ENCODE measurements at regions not wholly inside any gene's neighbourhood (a gene's known extent, or its start where the extent isn't known, plus 50 kb on each side); places are given as distances from the start of the nearest gene placed in this dataset.
A peak's percentile ranks its signal among the peaks of the same experiment; 100 is the strongest.

GRCh38 chr18:46297124-46297523, 192.9 kb downstream of the HAUS1 start:
- no peak overlapping the region for H3K4me3 ChIP-seq
- no peaks in the 10 kb centered on the region for H3K9me3 ChIP-seq
- no peaks in the 10 kb centered on the region for H3K36me3 ChIP-seq
- H3K27me3 ChIP-seq = no peaks in the 10 kb centered on the region
- no peak for TF ChIP-seq POLR2A (IDR thresholded peaks at IDR 0.05)
- TF ChIP-seq CTCF (IDR thresholded peaks at IDR 0.05) = no peak
- H3K4me1 ChIP-seq = no peaks in the 10 kb centered on the region
- H3K27ac ChIP-seq = no peak overlapping the region
- no peak for DNase-seq

GRCh38 chr18:46297621-46298020, 193.4 kb downstream of the HAUS1 start:
- TF ChIP-seq POLR2A (IDR thresholded peaks at IDR 0.05) (no peak), CTCF (IDR thresholded peaks at IDR 0.05) (no peak)
- Histone ChIP-seq H3K36me3 (no peaks in the 10 kb centered on the region), H3K9me3 (no peaks in the 10 kb centered on the region), H3K4me1 (no peaks in the 10 kb centered on the region), H3K4me3 (no peak overlapping the region), H3K27ac (no peak overlapping the region), H3K27me3 (no peaks in the 10 kb centered on the region)
- peak in 1 of 3 donors; percentile 33 for DNase-seq

GRCh38 chr18:46298511-46298910, 194.3 kb downstream of the HAUS1 start:
- TF ChIP-seq CTCF (IDR thresholded peaks at IDR 0.05) (no peak), POLR2A (IDR thresholded peaks at IDR 0.05) (no peak)
- Histone ChIP-seq H3K27me3 (no peaks in the 10 kb centered on the region), H3K4me3 (no peak overlapping the region), H3K9me3 (no peaks in the 10 kb centered on the region), H3K36me3 (no peaks in the 10 kb centered on the region), H3K4me1 (no peaks in the 10 kb centered on the region), H3K27ac (no peak overlapping the region)
- DNase-seq = peak in 1 of 3 donors; percentile 14

GRCh38 chr18:46299465-46300008, 195.4 kb downstream of the HAUS1 start:
- no peaks in the 10 kb centered on the region for H3K27me3 ChIP-seq
- no peaks in the 10 kb centered on the region for H3K36me3 ChIP-seq
- no peak overlapping the region for H3K27ac ChIP-seq
- H3K9me3 ChIP-seq = no peaks in the 10 kb centered on the region
- no peak for TF ChIP-seq POLR2A (IDR thresholded peaks at IDR 0.05)
- no peak for TF ChIP-seq CTCF (IDR thresholded peaks at IDR 0.05)
- DNase-seq = no peak
- H3K4me3 ChIP-seq = no peak overlapping the region
- H3K4me1 ChIP-seq = no peaks in the 10 kb centered on the region

- H3K4me1 ChIP-seq = no peaks in the 10 kb centered on the region
- peak in 1 of 3 donors; percentile 18 for DNase-seq
- H3K27me3 ChIP-seq = no peaks in the 10 kb centered on the region
- no peak for TF ChIP-seq CTCF (IDR thresholded peaks at IDR 0.05)
- no peak for TF ChIP-seq POLR2A (IDR thresholded peaks at IDR 0.05)
- no peaks in the 10 kb centered on the region for H3K36me3 ChIP-seq
- no peaks in the 10 kb centered on the region for H3K9me3 ChIP-seq
- H3K27ac ChIP-seq = no peak overlapping the region
- H3K4me3 ChIP-seq = no peak overlapping the region
Measured at GRCh38 chr18:46301081-46301480, 196.9 kb downstream of the HAUS1 start.

- no peak overlapping the region for H3K4me3 ChIP-seq
- H3K9me3 ChIP-seq = no peaks in the 10 kb centered on the region
- DNase-seq = peak in 2 of 3 donors; percentile 18 to 30
- no peaks in the 10 kb centered on the region for H3K27me3 ChIP-seq
- no peaks in the 10 kb centered on the region for H3K36me3 ChIP-seq
- H3K4me1 ChIP-seq = no peaks in the 10 kb centered on the region
- H3K27ac ChIP-seq = no peak overlapping the region
- TF ChIP-seq CTCF (IDR thresholded peaks at IDR 0.05) = no peak
- TF ChIP-seq POLR2A (IDR thresholded peaks at IDR 0.05) = no peak
Measured at GRCh38 chr18:46301571-46301970, 197.4 kb downstream of the HAUS1 start.

All from Peyer's patch (tissue), 4 donors.